ENCODE measurements at regions not wholly inside any gene's neighbourhood (a gene's known extent, or its start where the extent isn't known, plus 50 kb on each side); places are given as distances from the start of the nearest gene placed in this dataset.
"Not testable (repeated sequence)": the region's sequence is repeated elsewhere in the genome, so short reads cannot be mapped to it uniquely, and the experiment has no call there.

GRCh38 chr1:87403061-87403820 lies 74.6 kb downstream of the LMO4 start:
- Mint-ChIP-seq H3K27me3 (ENCODE audit: low read depth) (no peaks in the 10 kb centered on the region), H3K27ac (ENCODE audit: unreplicated experiment) (no peak overlapping the region), H3K36me3 (ENCODE audit: low read depth) (no peaks in the 10 kb centered on the region), H3K9me3 (peaks cover 5% of the 10 kb centered on the region), H3K4me3 (no peak overlapping the region), H3K4me1 (peaks cover 27% of the 10 kb centered on the region)
- TF ChIP-seq CTCF (conservative IDR thresholded peaks at IDR 0.05) = no peak
- no peak for DNase-seq (ENCODE audit: low read depth, low spot score)

- H3K9me3 Mint-ChIP-seq = peaks cover 5% of the 10 kb centered on the region
- H3K4me3 Mint-ChIP-seq = no peak overlapping the region
- no peaks in the 10 kb centered on the region for H3K27me3 Mint-ChIP-seq (ENCODE audit: low read depth)
- no peak for DNase-seq (ENCODE audit: low read depth, low spot score)
- H3K27ac Mint-ChIP-seq (ENCODE audit: unreplicated experiment) = no peak overlapping the region
- no peaks in the 10 kb centered on the region for H3K36me3 Mint-ChIP-seq (ENCODE audit: low read depth)
- H3K4me1 Mint-ChIP-seq = peaks cover 19% of the 10 kb centered on the region
- no peak for TF ChIP-seq CTCF (conservative IDR thresholded peaks at IDR 0.05)
These were observed 75.6 kb downstream of the LMO4 start for GRCh38 chr1:87404296-87404695.

GRCh38 chr1:87408665-87409248 lies 80.1 kb downstream of the LMO4 start:
- no peaks in the 10 kb centered on the region for H3K36me3 Mint-ChIP-seq (ENCODE audit: low read depth)
- H3K4me1 Mint-ChIP-seq = no peaks in the 10 kb centered on the region
- DNase-seq (ENCODE audit: low read depth, low spot score) = no peak
- H3K4me3 Mint-ChIP-seq = no peak overlapping the region
- TF ChIP-seq CTCF (conservative IDR thresholded peaks at IDR 0.05) = no peak
- H3K27ac Mint-ChIP-seq (ENCODE audit: unreplicated experiment) = no peak overlapping the region
- H3K27me3 Mint-ChIP-seq (ENCODE audit: low read depth) = no peaks in the 10 kb centered on the region
- H3K9me3 Mint-ChIP-seq = peaks cover 5% of the 10 kb centered on the region

GRCh38 chr1:87410776-87411480 lies 82.2 kb downstream of the LMO4 start:
- no peaks in the 10 kb centered on the region for H3K36me3 Mint-ChIP-seq (ENCODE audit: low read depth)
- no peak for TF ChIP-seq CTCF (conservative IDR thresholded peaks at IDR 0.05)
- H3K4me3 Mint-ChIP-seq = no peak overlapping the region
- no peaks in the 10 kb centered on the region for H3K27me3 Mint-ChIP-seq (ENCODE audit: low read depth)
- H3K9me3 Mint-ChIP-seq = peaks cover 6% of the 10 kb centered on the region
- H3K27ac Mint-ChIP-seq (ENCODE audit: unreplicated experiment) = no peak overlapping the region
- DNase-seq (ENCODE audit: low read depth, low spot score) = no peak
- no peaks in the 10 kb centered on the region for H3K4me1 Mint-ChIP-seq

- not testable (repeated sequence) for H3K36me3 Mint-ChIP-seq (ENCODE audit: low read depth); H3K4me3 Mint-ChIP-seq; H3K27me3 Mint-ChIP-seq (ENCODE audit: low read depth); H3K9me3 Mint-ChIP-seq; DNase-seq (ENCODE audit: low read depth, low spot score); H3K4me1 Mint-ChIP-seq; H3K27ac Mint-ChIP-seq (ENCODE audit: unreplicated experiment)
These were observed 85.2 kb downstream of the LMO4 start for GRCh38 chr1:87413846-87414245.

GRCh38 chr1:87418048-87418447 lies 89.4 kb downstream of the LMO4 start:
- Mint-ChIP-seq H3K4me1 (no peaks in the 10 kb centered on the region), H3K36me3 (ENCODE audit: low read depth) (no peaks in the 10 kb centered on the region), H3K27me3 (ENCODE audit: low read depth) (no peaks in the 10 kb centered on the region), H3K27ac (ENCODE audit: unreplicated experiment) (no peak overlapping the region), H3K4me3 (no peak overlapping the region), H3K9me3 (peaks cover 12% of the 10 kb centered on the region)
- DNase-seq (ENCODE audit: low read depth, low spot score) = no peak
- no peak for TF ChIP-seq CTCF (conservative IDR thresholded peaks at IDR 0.05)
